IPS DF 6.9 (cell line): ENCODE measurements at regions not wholly inside any gene's neighbourhood (a gene's known extent, or its start where the extent isn't known, plus 50 kb on each side); places are given as distances from the start of the nearest gene placed in this dataset.
"Not testable (repeated sequence)": the region's sequence is repeated elsewhere in the genome, so short reads cannot be mapped to it uniquely, and the experiment has no call there.

Experiments
- DNase-seq: peaks from one replicate; pipeline ENCODE4 v3.0.0-alpha.2; 2013; ENCODE audit warnings: low read depth, low spot score
- H3K27ac ChIP-seq: one replicate; pipeline ENCODE4 v1.5.1; 2013; ENCODE audit warnings: low read length, control low read depth
- H3K27me3 ChIP-seq: 2 replicates; pipeline ENCODE4 v1.6.1; 2013; ENCODE audit warnings: mild to moderate bottlenecking, low read length; ENCODE audit not compliant: control insufficient read depth, insufficient read depth
- H3K36me3 ChIP-seq: 2 replicates; pipeline ENCODE4 v1.6.1; 2013; ENCODE audit warnings: low read length; ENCODE audit not compliant: control insufficient read depth, insufficient read depth
- H3K4me1 ChIP-seq: 2 replicates; pipeline ENCODE4 v1.6.1; 2013; ENCODE audit warnings: low read length; ENCODE audit not compliant: control insufficient read depth, insufficient read depth
- H3K4me3 ChIP-seq: 2 replicates; pipeline ENCODE4 v1.5.1; 2013; ENCODE audit warnings: mild to moderate bottlenecking, low read length
- H3K9me3 ChIP-seq: 2 replicates; pipeline ENCODE4 v1.6.1; 2013; ENCODE audit warnings: low read length, inconsistent platforms; ENCODE audit not compliant: control insufficient read depth, insufficient read depth
- WGBS: extraction: QIAGEN DNeasy Blood & Tissue Kit; methylation state at CpG from one replicate; pipeline ENCODE4 v1.1.7; 2013; ENCODE audit warnings: mixed read lengths, missing lambda C conversion rate; ENCODE audit not compliant: insufficient read length, insufficient coverage; 5-methylcytosine and 5-hydroxymethylcytosine counted together

DNA sequence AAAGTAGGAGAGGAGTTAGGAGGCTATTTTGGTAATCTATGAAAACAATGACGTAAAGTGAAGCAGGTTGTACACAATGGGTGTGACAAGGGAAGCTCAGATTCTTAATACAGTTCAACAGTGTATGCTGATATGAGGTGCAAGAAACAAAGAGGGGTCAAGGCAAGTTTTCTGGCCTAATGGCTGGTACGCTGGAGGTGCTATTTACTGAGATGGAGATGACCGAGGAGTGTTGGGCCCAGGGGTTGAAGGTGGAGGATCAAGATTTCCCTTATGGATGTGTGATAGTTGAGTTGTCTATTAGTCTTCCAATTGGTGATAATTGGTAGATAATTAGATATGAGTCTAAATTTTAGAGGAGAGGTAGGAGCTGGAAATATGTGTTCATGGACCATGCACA lies 194.0 kb downstream of the FOXD4L6 start:
- not testable (repeated sequence) for DNase-seq, H3K4me3 ChIP-seq, H3K4me1 ChIP-seq, H3K27ac ChIP-seq, H3K36me3 ChIP-seq, H3K27me3 ChIP-seq, H3K9me3 ChIP-seq
- WGBS = no CpG with 5 or more reads among the region's 3 CpGs

- H3K27ac ChIP-seq = not testable (repeated sequence)
These were observed 198.1 kb downstream of the FOXD4L6 start for GRCh38 chr9:40930426-40930825.

DNA sequence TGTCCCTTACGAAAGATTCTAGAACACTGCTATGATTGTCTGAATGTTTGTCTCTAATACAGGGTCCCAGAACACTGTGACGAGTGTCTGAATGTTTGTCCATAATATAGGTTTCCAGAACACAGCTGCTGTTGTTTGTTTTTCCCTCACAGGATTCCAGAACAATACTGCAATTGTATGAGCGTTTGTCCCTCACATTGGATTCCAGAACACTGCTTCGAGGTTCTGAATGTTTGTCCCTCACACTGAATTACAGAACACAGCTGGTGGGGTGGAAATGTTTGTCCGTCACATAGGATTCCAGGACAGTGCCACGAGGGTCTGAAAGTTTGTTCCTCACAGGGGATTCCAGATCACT lies 199.0 kb downstream of the FOXD4L6 start:
- peaks cover 10% of the 10 kb centered on the region for H3K9me3 ChIP-seq
- WGBS = no CpG with 5 or more reads among the region's 6 CpGs
- not testable (repeated sequence) for DNase-seq, H3K27me3 ChIP-seq, H3K4me3 ChIP-seq, H3K27ac ChIP-seq, H3K4me1 ChIP-seq, H3K36me3 ChIP-seq

More at GRCh38 chr9:40930426-40930825, 198.1 kb downstream of the FOXD4L6 start:
- not testable (repeated sequence) for DNase-seq, H3K4me3 ChIP-seq, H3K4me1 ChIP-seq, H3K36me3 ChIP-seq, H3K27me3 ChIP-seq, H3K9me3 ChIP-seq
- no CpG with 5 or more reads among the region's 4 CpGs for WGBS

GRCh38 chr9:40928803-40929487 lies 199.5 kb downstream of the FOXD4L6 start:
- H3K9me3 ChIP-seq = peaks cover 10% of the 10 kb centered on the region
- no peaks in the 10 kb centered on the region for H3K4me1 ChIP-seq
- no peak for DNase-seq
- no peak overlapping the region for H3K4me3 ChIP-seq
- no CpG with 5 or more reads among the region's 15 CpGs for WGBS
- H3K36me3 ChIP-seq = no peaks in the 10 kb centered on the region
- H3K27me3 ChIP-seq = peaks cover 5% of the 10 kb centered on the region; the same call in 1 of the 2 replicates
- no peak overlapping the region for H3K27ac ChIP-seq

GRCh38 chr9:40927851-40928802 lies 200.4 kb downstream of the FOXD4L6 start:
- DNase-seq = no peak
- no peaks in the 10 kb centered on the region for H3K36me3 ChIP-seq
- no CpG with 5 or more reads among the region's 11 CpGs for WGBS
- H3K4me3 ChIP-seq = no peak overlapping the region
- peaks cover 5% of the 10 kb centered on the region; the same call in 1 of the 2 replicates for H3K27me3 ChIP-seq
- peaks cover 10% of the 10 kb centered on the region for H3K9me3 ChIP-seq
- H3K27ac ChIP-seq = no peak overlapping the region
- H3K4me1 ChIP-seq = no peaks in the 10 kb centered on the region

- no peak overlapping the region for H3K27ac ChIP-seq
- H3K4me3 ChIP-seq = no peak overlapping the region
- DNase-seq = no peak
- H3K9me3 ChIP-seq = peaks cover 10% of the 10 kb centered on the region
- no peaks in the 10 kb centered on the region for H3K4me1 ChIP-seq
- WGBS = no CpG with 5 or more reads among the region's 4 CpGs
- H3K27me3 ChIP-seq = peaks cover 5% of the 10 kb centered on the region; the same call in 1 of the 2 replicates
- no peaks in the 10 kb centered on the region for H3K36me3 ChIP-seq
These were observed 201.2 kb downstream of the FOXD4L6 start for GRCh38 chr9:40927260-40927631.

- H3K36me3 ChIP-seq = no peaks in the 10 kb centered on the region
- no CpG with 5 or more reads among the region's 8 CpGs for WGBS
- H3K9me3 ChIP-seq = peaks cover 10% of the 10 kb centered on the region
These were observed 201.8 kb downstream of the FOXD4L6 start for GRCh38 chr9:40926404-40927259.

DNA sequence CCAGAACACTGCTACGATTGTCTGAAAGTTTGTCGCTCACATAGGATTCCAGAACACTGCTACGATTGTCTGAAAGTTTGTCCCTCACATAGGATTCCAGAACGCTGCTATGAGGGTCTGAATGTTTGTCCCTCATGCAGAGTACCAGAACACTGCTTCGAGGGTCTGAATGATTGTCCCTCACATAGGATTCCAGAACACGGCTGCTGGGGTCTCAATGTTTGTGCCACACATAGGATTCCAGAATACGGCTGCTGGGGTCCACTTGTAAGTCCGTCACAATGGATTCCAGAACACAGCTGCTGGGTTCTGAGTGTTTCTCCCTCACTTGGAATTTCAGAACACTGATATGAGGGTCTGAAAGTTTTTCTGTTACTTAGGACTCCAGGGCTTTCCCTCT lies 203.3 kb downstream of the FOXD4L6 start:
- Histone ChIP-seq H3K4me1 (no peaks in the 10 kb centered on the region), H3K4me3 (no peak overlapping the region), H3K36me3 (no peaks in the 10 kb centered on the region), H3K27ac (no peak overlapping the region), H3K27me3 (peaks cover 5% of the 10 kb centered on the region; the same call in 1 of the 2 replicates), H3K9me3 (peaks cover 10% of the 10 kb centered on the region)
- no peak for DNase-seq
- no CpG with 5 or more reads among the region's 8 CpGs for WGBS

More at GRCh38 chr9:40926404-40927259, 201.8 kb downstream of the FOXD4L6 start:
- Histone ChIP-seq H3K27ac (no peak overlapping the region), H3K4me1 (no peaks in the 10 kb centered on the region), H3K4me3 (no peak overlapping the region), H3K27me3 (peaks cover 5% of the 10 kb centered on the region; the same call in 1 of the 2 replicates)
- no peak for DNase-seq

DNA sequence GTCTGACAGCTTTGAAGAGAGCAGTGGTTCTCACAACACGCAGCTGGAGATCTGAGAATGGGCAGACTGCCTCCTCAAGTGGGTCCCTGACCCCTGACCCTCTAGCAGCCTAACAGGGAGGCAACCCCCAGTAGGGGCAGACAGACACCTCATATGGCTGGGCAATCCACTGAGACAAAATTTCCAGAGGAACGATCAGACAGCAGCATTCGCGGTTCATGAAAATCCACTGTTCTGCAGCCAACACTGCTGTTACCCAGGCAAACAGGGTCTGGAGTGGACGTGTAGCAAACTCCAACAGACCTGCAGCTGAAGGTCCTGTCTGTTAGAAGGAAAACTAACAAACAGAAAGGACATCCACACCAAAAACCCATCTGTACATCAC lies 212.1 kb downstream of the FOXD4L6 start:
- not testable (repeated sequence) for H3K27ac ChIP-seq

More for the DNA sequence above, 212.1 kb downstream of the FOXD4L6 start:
- H3K27me3 ChIP-seq, DNase-seq, H3K36me3 ChIP-seq, H3K4me3 ChIP-seq, H3K4me1 ChIP-seq: not testable (repeated sequence)
- peaks cover 11% of the 10 kb centered on the region for H3K9me3 ChIP-seq
- no CpG with 5 or more reads among the region's 5 CpGs for WGBS
